ENCODE measurements at regions not wholly inside any gene's neighbourhood (a gene's known extent, or its start where the extent isn't known, plus 50 kb on each side); places are given as distances from the start of the nearest gene placed in this dataset.

DNA sequence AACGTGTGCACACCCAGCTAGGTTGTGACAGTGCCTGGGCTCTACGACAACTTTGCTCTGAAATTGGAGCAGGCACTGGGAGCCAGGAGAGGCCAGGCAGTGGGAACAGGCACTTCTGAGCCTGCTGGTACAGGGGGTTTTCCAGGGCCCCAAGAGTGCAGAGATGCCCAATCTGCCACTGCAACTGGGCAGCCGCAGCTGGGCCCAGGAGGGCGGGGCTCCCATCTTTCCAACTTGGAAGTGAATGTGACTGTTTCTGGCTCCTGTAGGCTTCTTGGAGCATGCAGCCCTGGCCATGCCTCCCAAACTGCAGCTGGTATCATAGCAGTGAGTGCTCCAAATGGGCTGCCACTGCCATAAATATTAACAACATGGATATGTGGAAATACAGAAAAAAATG, 465.1 kb upstream of the PABPC4L start:
- no peak for TF ChIP-seq CTCF (IDR thresholded peaks at IDR 0.05; ENCODE audit: low read depth, low read length)
- no peak for DNase-seq (ENCODE audit: extremely low read depth, low read depth)

DNA sequence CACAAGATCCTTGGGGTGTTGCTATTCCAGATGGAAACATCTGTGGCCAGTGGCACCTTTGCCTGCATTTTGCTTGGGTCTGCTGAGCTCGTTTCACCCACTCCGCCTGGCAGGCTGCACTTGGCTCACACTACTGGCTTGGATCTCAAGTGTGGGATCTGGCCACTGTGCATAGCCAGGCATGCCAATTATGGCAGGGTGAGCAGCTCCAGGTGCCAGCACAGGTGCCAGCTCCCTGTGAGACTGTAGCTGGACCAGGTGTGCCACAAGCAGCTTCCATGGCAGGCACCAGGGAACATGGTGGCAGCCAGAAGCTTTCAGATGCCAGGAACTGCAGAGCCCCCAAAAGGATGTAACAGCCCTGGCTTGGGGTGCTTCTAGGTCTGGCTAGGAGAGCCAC, 463.8 kb upstream of the PABPC4L start:
- TF ChIP-seq CTCF (IDR thresholded peaks at IDR 0.05; ENCODE audit: low read depth, low read length) = no peak
- no peak for DNase-seq (ENCODE audit: extremely low read depth, low read depth)

DNA sequence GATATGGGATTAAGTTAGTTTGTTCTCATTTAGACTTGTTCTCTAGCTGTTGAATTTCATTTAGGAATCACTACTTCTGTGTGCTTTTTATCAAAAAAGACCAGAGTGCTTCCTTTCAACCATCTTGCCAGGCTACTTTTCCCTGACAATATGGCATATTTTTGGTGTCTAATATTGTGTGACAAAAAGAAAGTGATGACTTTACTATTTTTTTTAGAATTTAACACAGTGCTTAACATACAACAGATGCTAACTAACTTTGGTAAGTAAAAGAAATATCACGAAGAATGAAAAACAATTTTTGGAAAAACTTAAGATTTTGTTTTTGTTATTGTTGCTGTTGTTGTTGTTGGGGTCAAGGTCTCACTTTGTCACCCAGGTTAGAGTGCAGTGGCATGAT, 462.2 kb upstream of the PABPC4L start:
- DNase-seq (ENCODE audit: extremely low read depth, low read depth) = no peak
- no peak for TF ChIP-seq CTCF (IDR thresholded peaks at IDR 0.05; ENCODE audit: low read depth, low read length)

GRCh38 chr4:134650461-134650860, 448.9 kb upstream of the PABPC4L start:
- no peak for TF ChIP-seq CTCF (IDR thresholded peaks at IDR 0.05; ENCODE audit: low read depth, low read length)
- DNase-seq (ENCODE audit: extremely low read depth, low read depth) = no peak

GRCh38 chr4:134645778-134646177, 444.2 kb upstream of the PABPC4L start:
- no peak for TF ChIP-seq CTCF (IDR thresholded peaks at IDR 0.05; ENCODE audit: low read depth, low read length)
- DNase-seq (ENCODE audit: extremely low read depth, low read depth) = no peak

GRCh38 chr4:134636338-134637051, 434.9 kb upstream of the PABPC4L start:
- TF ChIP-seq CTCF (IDR thresholded peaks at IDR 0.05; ENCODE audit: low read depth, low read length) = no peak
- no peak for DNase-seq (ENCODE audit: extremely low read depth, low read depth)

DNA sequence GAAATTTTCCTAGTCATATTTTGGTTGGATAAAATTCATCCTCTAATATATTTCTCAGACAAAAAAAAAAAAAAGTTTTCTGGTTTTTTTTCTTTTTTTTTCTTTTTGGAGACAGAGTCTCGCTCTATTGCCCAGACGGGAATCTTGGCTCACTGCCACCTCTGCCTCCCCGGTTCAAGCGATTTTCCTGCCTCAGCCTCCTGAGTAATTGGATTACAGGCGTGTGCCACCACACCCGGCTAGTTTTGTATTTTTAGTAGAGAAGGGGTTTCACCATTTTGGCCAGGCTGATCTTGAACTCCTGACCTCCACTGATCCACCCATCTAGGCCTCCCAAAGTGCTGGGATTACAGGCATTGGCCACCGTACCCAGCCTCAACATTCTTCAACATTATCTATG, 432.7 kb upstream of the PABPC4L start:
- DNase-seq (ENCODE audit: extremely low read depth, low read depth) = no peak
- no peak for TF ChIP-seq CTCF (IDR thresholded peaks at IDR 0.05; ENCODE audit: low read depth, low read length)

Data from AG09319 (cell line).